Right lobe of liver (tissue), 6 donors: ENCODE measurements at regions not wholly inside any gene's neighbourhood (a gene's known extent, or its start where the extent isn't known, plus 50 kb on each side); places are given as distances from the start of the nearest gene placed in this dataset.

ENCODE experiments used
- ATAC-seq, 4 donors: fragments of 200-7000 bp; cut with Tn5 transposase; one replicate each; pipeline ENCODE4 v1.9.1; 2020; ENCODE audit warnings: mild to moderate bottlenecking in 4 of 4, moderate library complexity in 4 of 4
- DNase-seq, 3 donors: peaks; one replicate each; pipeline ENCODE4 v3.0.0-alpha.2; 2020
- H3K27ac ChIP-seq, 3 donors: fragments of 200-600 bp; one replicate each; pipeline ENCODE4 v1.8.0; 2022
- H3K27me3 ChIP-seq, 2 donors: fragments of 200-600 bp; one replicate each; pipeline ENCODE4 v1.8.0; 2022
- H3K36me3 ChIP-seq, 4 donors: fragments of 200-600 bp; sonication (generic) in 1 of 4; one replicate each; pipeline versions ENCODE4 v1.5.1 to v1.8.0; 2017 to 2022; ENCODE audit warnings: control low read depth in 1 of 4
- H3K4me1 ChIP-seq, 4 donors: fragments of 200-600 bp; sonication (generic) in 1 of 4; one replicate each; pipeline versions ENCODE4 v1.5.1 to v1.8.0; 2017 to 2022; ENCODE audit warnings: control low read depth in 1 of 4
- H3K4me3 ChIP-seq, 3 donors: fragments of 200-600 bp; one replicate each; pipeline ENCODE4 v1.8.0; 2022
- H3K9me3 ChIP-seq, 4 donors: fragments of 200-600 bp; sonication (generic) in 1 of 4; one replicate each; pipeline versions ENCODE4 v1.5.1 to v1.8.0; 2017 to 2022; ENCODE audit warnings: control low read depth in 1 of 4
- CTCF ChIP-seq, 4 donors: fragments of 200-600 bp in 3 of 4; fragments of 450-650 bp in 1 of 4; IDR thresholded peaks; one replicate each; pipeline versions ENCODE4 v1.5.1 to v1.8.0; 2016 to 2022; ENCODE audit warnings: antibody characterized with exemption in 4 of 4, mild to moderate bottlenecking in 2 of 4
- POLR2A ChIP-seq: fragments of 450-650 bp; IDR thresholded peaks from one replicate; pipeline ENCODE4 v1.6.1; 2017; ENCODE audit warnings: antibody characterized with exemption, mild to moderate bottlenecking
- WGBS: methylation state at CpG from one replicate; pipeline ENCODE4 v1.1.6; 2018; ENCODE audit warnings: low coverage, low lambda C conversion rate; ENCODE audit not compliant: insufficient coverage; ENCODE audit errors: missing lambda C conversion rate; 5-methylcytosine and 5-hydroxymethylcytosine counted together
- intact Hi-C, 2 donors: fragments of 100-400 bp; cut with DNase I; formaldehyde crosslinking; loops; one replicate each; pipeline versions ENCODE4 v1.11.2 to v1.14.1; 2022
- donor health status: DM: no; HTN: yes; CAD: no.
- donor health status: DM: no; HTN: no; CAD: no.
- donor health status: DM: no; HTN: no; CAD: no.
- donor health status: DM: no; HTN: yes; CAD: no.
- donor health status: DM: no; HTN: yes; CAD: no.

GRCh38 chrX:57204306-57204705, 67.1 kb upstream of the SPIN2A start:
- Histone ChIP-seq H3K4me1 (peaks cover 0 to 5% (median 0%) of the 10 kb centered on the region in 4 donors), H3K9me3 (no peaks in the 10 kb centered on the region), H3K27ac (no peak overlapping the region), H3K4me3 (no peak overlapping the region), H3K36me3 (no peaks in the 10 kb centered on the region), H3K27me3 (no peaks in the 10 kb centered on the region)
- DNase-seq: no peak
- intact Hi-C loops: no loop called here
- 22% methylated on average over 1 of the region's 1 CpG for WGBS
- peak in 2 of 4 donors; percentile 33 to 50 for ATAC-seq
- TF ChIP-seq CTCF (IDR thresholded peaks at IDR 0.05): no peak
- TF ChIP-seq POLR2A: no peak

GRCh38 chrX:57211906-57212305, 74.6 kb upstream of the FAAH2 start:
- DNase-seq (no peak), ATAC-seq (no peak)
- intact Hi-C loops: no loop called here
- Histone ChIP-seq H3K4me1 (no peaks in the 10 kb centered on the region), H3K4me3 (no peak overlapping the region), H3K27ac (no peak overlapping the region), H3K9me3 (peaks cover 0 to 4% (median 0%) of the 10 kb centered on the region in 4 donors), H3K36me3 (no peaks in the 10 kb centered on the region), H3K27me3 (no peaks in the 10 kb centered on the region)
- TF ChIP-seq CTCF (IDR thresholded peaks at IDR 0.05) (no peak), POLR2A (no peak)
- 88% methylated on average over 1 of the region's 1 CpG for WGBS

GRCh38 chrX:57227691-57228090, 58.8 kb upstream of the FAAH2 start:
- H3K9me3 ChIP-seq: no peaks in the 10 kb centered on the region
- no peak for TF ChIP-seq CTCF (IDR thresholded peaks at IDR 0.05)
- TF ChIP-seq POLR2A: no peak
- ATAC-seq (no peak), DNase-seq (no peak)
- H3K27me3 ChIP-seq: no peaks in the 10 kb centered on the region
- H3K4me1 ChIP-seq: no peaks in the 10 kb centered on the region
- intact Hi-C loops: no loop called here
- H3K36me3 ChIP-seq: no peaks in the 10 kb centered on the region
- H3K4me3 ChIP-seq: no peak overlapping the region
- H3K27ac ChIP-seq: no peak overlapping the region
- WGBS: 38% methylated on average over 1 of the region's 2 CpGs

GRCh38 chrX:57232658-57233360, 53.7 kb upstream of the FAAH2 start:
- TF ChIP-seq POLR2A (no peak), CTCF (IDR thresholded peaks at IDR 0.05) (no peak)
- 41% methylated on average over 3 of the region's 3 CpGs for WGBS
- no peaks in the 10 kb centered on the region for H3K36me3 ChIP-seq
- no peak for DNase-seq
- no peak for ATAC-seq
- peaks cover 0 to 1% (median 0%) of the 10 kb centered on the region in 4 donors for H3K9me3 ChIP-seq
- no peak overlapping the region for H3K27ac ChIP-seq
- peaks cover 0 to 4% of the 10 kb centered on the region in 2 donors for H3K27me3 ChIP-seq
- no peaks in the 10 kb centered on the region for H3K4me1 ChIP-seq
- intact Hi-C loops: no loop called here
- H3K4me3 ChIP-seq: no peak overlapping the region
